H9 (cell line): ENCODE measurements at regions not wholly inside any gene's neighbourhood (a gene's known extent, or its start where the extent isn't known, plus 50 kb on each side); places are given as distances from the start of the nearest gene placed in this dataset.

Experiments used
- DNase-seq: peaks from one replicate; pipeline ENCODE4 v3.0.0-alpha.2; 2017
- H2AFZ ChIP-seq: one replicate; pipeline ENCODE4 v1.6.1; 2013; ENCODE audit warnings: mild to moderate bottlenecking, low read length, control low read depth, moderate library complexity
- H2AK5ac ChIP-seq: 2 replicates; pipeline ENCODE4 v1.6.1; 2013; ENCODE audit warnings: low read length, control low read depth, mixed read lengths; ENCODE audit not compliant: insufficient read length
- H2BK120ac ChIP-seq: one replicate; pipeline ENCODE4 v1.6.1; 2013; ENCODE audit warnings: low read depth, mild to moderate bottlenecking, low read length, control low read depth, inconsistent platforms; ENCODE audit not compliant: poor library complexity, severe bottlenecking
- H2BK12ac ChIP-seq: 2 replicates; pipeline ENCODE4 v1.6.1; 2013; ENCODE audit warnings: low read length, control low read depth, mixed read lengths, low read depth; ENCODE audit not compliant: insufficient read length
- H2BK15ac ChIP-seq: 2 replicates; pipeline ENCODE4 v1.6.1; 2013; ENCODE audit warnings: low read depth, low read length, control low read depth
- H2BK20ac ChIP-seq: one replicate; pipeline ENCODE4 v1.6.1; 2013; ENCODE audit warnings: low read depth, mild to moderate bottlenecking, low read length, control low read depth, inconsistent platforms; ENCODE audit not compliant: poor library complexity, severe bottlenecking
- H2BK5ac ChIP-seq: 2 replicates; pipeline ENCODE4 v1.6.1; 2013; ENCODE audit warnings: low read length, control low read depth, mixed read lengths; ENCODE audit not compliant: insufficient read length
- H3K14ac ChIP-seq: 2 replicates; pipeline ENCODE4 v1.6.1; 2013; ENCODE audit warnings: low read length, control low read depth; ENCODE audit not compliant: insufficient read depth
- H3K18ac ChIP-seq: 2 replicates; pipeline ENCODE4 v1.6.1; 2013; ENCODE audit warnings: low read depth, mild to moderate bottlenecking, mixed read lengths, low read length, control low read depth; ENCODE audit not compliant: insufficient read length
- H3K23ac ChIP-seq: 2 replicates; pipeline ENCODE4 v1.6.1; 2013; ENCODE audit warnings: low read length, control low read depth, mixed read lengths, low read depth; ENCODE audit not compliant: insufficient read length
- H3K23me2 ChIP-seq: 2 replicates; pipeline ENCODE4 v1.6.1; 2013; ENCODE audit warnings: low read depth, mild to moderate bottlenecking, mixed read lengths, low read length, control low read depth; ENCODE audit not compliant: insufficient read length, poor library complexity, severe bottlenecking
- H3K27ac ChIP-seq: 2 replicates; pipeline ENCODE4 v1.5.1; 2013; ENCODE audit warnings: low read length, control low read depth, mixed read lengths, low read depth; ENCODE audit not compliant: insufficient read length
- H3K27me3 ChIP-seq: 2 replicates; pipeline ENCODE4 v1.6.1; 2013; ENCODE audit warnings: low read length, control low read depth, inconsistent platforms; ENCODE audit not compliant: insufficient read depth
- H3K4ac ChIP-seq: 2 replicates; pipeline ENCODE4 v1.6.1; 2013; ENCODE audit warnings: low read depth, mild to moderate bottlenecking, control low read depth, inconsistent platforms, low read length, moderate library complexity
- H3K4me1 ChIP-seq: 2 replicates; pipeline ENCODE4 v1.6.1; 2013; ENCODE audit warnings: low read length, control low read depth, inconsistent platforms; ENCODE audit not compliant: insufficient read depth
- H3K4me2 ChIP-seq: 2 replicates; pipeline ENCODE4 v1.6.1; 2013; ENCODE audit warnings: low read length, control low read depth, mixed read lengths; ENCODE audit not compliant: insufficient read length, insufficient read depth
- H3K56ac ChIP-seq: 2 replicates; pipeline ENCODE4 v1.6.1; 2013; ENCODE audit warnings: low read depth, mild to moderate bottlenecking, mixed read lengths, low read length, control low read depth; ENCODE audit not compliant: insufficient read length
- H3K79me1 ChIP-seq: 2 replicates; pipeline ENCODE4 v1.6.1; 2013; ENCODE audit warnings: low read depth, mild to moderate bottlenecking, moderate library complexity, low read length, control low read depth, inconsistent platforms; ENCODE audit not compliant: insufficient read depth, poor library complexity, severe bottlenecking
- H3K79me2 ChIP-seq: 2 replicates; pipeline ENCODE4 v1.6.1; 2013; ENCODE audit warnings: low read length, control low read depth, inconsistent platforms; ENCODE audit not compliant: insufficient read depth
- H3K9ac ChIP-seq: 2 replicates; pipeline ENCODE4 v1.6.1; 2013; ENCODE audit warnings: low read length, control low read depth, mixed read lengths; ENCODE audit not compliant: insufficient read length; ENCODE audit errors: extremely low read depth
- H3K9me3 ChIP-seq: one replicate; pipeline ENCODE4 v1.6.1; 2013; ENCODE audit warnings: low read depth, low read length, inconsistent platforms; ENCODE audit not compliant: control insufficient read depth
- H3T11ph ChIP-seq: one replicate; pipeline ENCODE4 v1.6.1; 2013; ENCODE audit warnings: mild to moderate bottlenecking, low read length, control low read depth, inconsistent platforms
- H4K20me1 ChIP-seq: one replicate; pipeline ENCODE4 v1.6.1; 2013; ENCODE audit not compliant: control insufficient read depth, insufficient read length, insufficient read depth
- H4K5ac ChIP-seq: 2 replicates; pipeline ENCODE4 v1.6.1; 2013; ENCODE audit warnings: low read depth, mild to moderate bottlenecking, mixed read lengths, low read length, control low read depth; ENCODE audit not compliant: insufficient read length
- H4K8ac ChIP-seq: replicated peaks from 2 replicates; pipeline ENCODE4 v1.6.1; 2013; ENCODE audit warnings: low read length, control low read depth, mixed read lengths, low read depth; ENCODE audit not compliant: insufficient read length
- H4K91ac ChIP-seq: 2 replicates; pipeline ENCODE4 v1.6.1; 2013; ENCODE audit warnings: low read depth, mild to moderate bottlenecking, moderate library complexity, mixed read lengths, low read length, control low read depth; ENCODE audit not compliant: insufficient read length
- H3K27ac Mint-ChIP-seq, 3 experiments: 2 replicates in 2 of 3; 3 replicates in 1 of 3; pipeline ENCODE4 v1.8.0; 2020 to 2021; ENCODE audit warnings: mixed read lengths in 3 of 3, mild to moderate bottlenecking in 1 of 3, moderate library complexity in 1 of 3
- H3K27me3 Mint-ChIP-seq: 2 replicates; pipeline ENCODE4 v1.8.0; 2021; ENCODE audit warnings: low read depth, mild to moderate bottlenecking, moderate library complexity, mixed read lengths
- H3K36me3 Mint-ChIP-seq, 3 experiments: 2 replicates in 2 of 3; 3 replicates in 1 of 3; pipeline ENCODE4 v1.8.0; 2020 to 2021; ENCODE audit warnings: low read depth in 3 of 3, mixed read lengths in 3 of 3; ENCODE audit not compliant: insufficient read depth in 1 of 3
- H3K4me1 Mint-ChIP-seq, 2 experiments: 2 replicates each; pipeline ENCODE4 v1.8.0; 2020; ENCODE audit warnings: mixed read lengths in 2 of 2
- H3K4me3 Mint-ChIP-seq, 2 experiments: 2 replicates in 1 of 2; 3 replicates in 1 of 2; pipeline ENCODE4 v1.8.0; 2020 to 2021; ENCODE audit warnings: mild to moderate bottlenecking in 2 of 2, mixed read lengths in 2 of 2, moderate library complexity in 1 of 2
- H3K9me3 Mint-ChIP-seq, 2 experiments: 2 replicates in 1 of 2; 3 replicates in 1 of 2; pipeline ENCODE4 v1.8.0; 2020; ENCODE audit warnings: mild to moderate bottlenecking in 2 of 2, mixed read lengths in 2 of 2, moderate library complexity in 1 of 2
- WGBS: extraction: QIAGEN DNeasy Blood & Tissue Kit; methylation state at CpG from one replicate; pipeline ENCODE4 v1.1.7; 2013; ENCODE audit warnings: missing lambda C conversion rate, low lambda C conversion rate, mixed read lengths; ENCODE audit not compliant: insufficient read length; ENCODE audit errors: extremely low coverage; 5-methylcytosine and 5-hydroxymethylcytosine counted together
- TF ChIP-seq, protein P1 (sequence below): fragments of 200-600 bp; sonication (generic); conservative IDR thresholded peaks from 3 replicates; pipeline ENCODE4 v1.8.0; 2021; ENCODE audit warnings: antibody characterized with exemption, mild to moderate bottlenecking

DNA sequence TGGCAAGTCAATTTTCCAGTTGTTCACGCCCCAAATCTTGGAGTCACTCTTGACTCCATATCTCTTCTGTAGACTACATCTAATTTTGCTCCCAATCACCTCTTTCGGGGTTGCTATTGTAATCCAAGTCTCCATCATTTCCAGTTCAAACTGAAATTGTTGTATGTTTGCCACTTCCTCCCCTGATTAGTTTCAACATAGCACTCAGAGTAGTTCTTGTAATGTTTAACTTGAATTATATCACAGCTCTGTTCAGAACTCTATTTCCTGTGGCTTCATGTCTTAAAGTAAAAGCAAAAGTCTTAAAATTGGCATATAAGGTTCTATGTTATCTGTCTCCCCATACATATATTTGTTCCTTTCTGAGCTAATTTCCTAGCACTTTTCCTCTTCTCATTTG, 348.5 kb upstream of the RIOK2 start:
- no peaks in the 10 kb centered on the region; a peak in 1 of 5 replicates for H3K9me3 Mint-ChIP-seq
- Histone ChIP-seq H3K27ac (no peak overlapping the region), H2AFZ (no peak overlapping the region), H4K20me1 (no peaks in the 10 kb centered on the region), H3K4me1 (no peaks in the 10 kb centered on the region), H3K79me1 (no peaks in the 10 kb centered on the region), H3K9ac (no peak overlapping the region), H2AK5ac (no peak overlapping the region), H4K91ac (no peak overlapping the region), H3K56ac (no peak overlapping the region), H2BK120ac (no peak overlapping the region), H3K18ac (no peak overlapping the region), H2BK5ac (no peak overlapping the region), H3T11ph (no peak overlapping the region), H3K23me2 (no peaks in the 10 kb centered on the region), H2BK15ac (no peak overlapping the region), H3K4me2 (no peak overlapping the region), H4K5ac (no peak overlapping the region), H3K23ac (no peak overlapping the region), H3K79me2 (no peaks in the 10 kb centered on the region), H2BK12ac (no peak overlapping the region), H3K27me3 (no peaks in the 10 kb centered on the region), H3K14ac (no peak overlapping the region), H3K9me3 (no peaks in the 10 kb centered on the region), H2BK20ac (no peak overlapping the region), H4K8ac (no peak overlapping the region), H3K4ac (no peak overlapping the region)
- no peak overlapping the region for H3K4me3 Mint-ChIP-seq
- no peaks in the 10 kb centered on the region for H3K27me3 Mint-ChIP-seq
- TF ChIP-seq, protein P1, sequence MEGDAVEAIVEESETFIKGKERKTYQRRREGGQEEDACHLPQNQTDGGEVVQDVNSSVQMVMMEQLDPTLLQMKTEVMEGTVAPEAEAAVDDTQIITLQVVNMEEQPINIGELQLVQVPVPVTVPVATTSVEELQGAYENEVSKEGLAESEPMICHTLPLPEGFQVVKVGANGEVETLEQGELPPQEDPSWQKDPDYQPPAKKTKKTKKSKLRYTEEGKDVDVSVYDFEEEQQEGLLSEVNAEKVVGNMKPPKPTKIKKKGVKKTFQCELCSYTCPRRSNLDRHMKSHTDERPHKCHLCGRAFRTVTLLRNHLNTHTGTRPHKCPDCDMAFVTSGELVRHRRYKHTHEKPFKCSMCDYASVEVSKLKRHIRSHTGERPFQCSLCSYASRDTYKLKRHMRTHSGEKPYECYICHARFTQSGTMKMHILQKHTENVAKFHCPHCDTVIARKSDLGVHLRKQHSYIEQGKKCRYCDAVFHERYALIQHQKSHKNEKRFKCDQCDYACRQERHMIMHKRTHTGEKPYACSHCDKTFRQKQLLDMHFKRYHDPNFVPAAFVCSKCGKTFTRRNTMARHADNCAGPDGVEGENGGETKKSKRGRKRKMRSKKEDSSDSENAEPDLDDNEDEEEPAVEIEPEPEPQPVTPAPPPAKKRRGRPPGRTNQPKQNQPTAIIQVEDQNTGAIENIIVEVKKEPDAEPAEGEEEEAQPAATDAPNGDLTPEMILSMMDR: no peak
- H3K4me1 Mint-ChIP-seq: peaks cover 0 to 23% of the 10 kb centered on the region in 2 experiments; a peak in 2 of 4 replicates
- no peak overlapping the region for H3K27ac Mint-ChIP-seq
- H3K36me3 Mint-ChIP-seq: no peaks in the 10 kb centered on the region
- no peak for DNase-seq
- no CpG with 5 or more reads among the region's 2 CpGs for WGBS
